ENCODE measurements at regions not wholly inside any gene's neighbourhood (a gene's known extent, or its start where the extent isn't known, plus 50 kb on each side); places are given as distances from the start of the nearest gene placed in this dataset.

DNA sequence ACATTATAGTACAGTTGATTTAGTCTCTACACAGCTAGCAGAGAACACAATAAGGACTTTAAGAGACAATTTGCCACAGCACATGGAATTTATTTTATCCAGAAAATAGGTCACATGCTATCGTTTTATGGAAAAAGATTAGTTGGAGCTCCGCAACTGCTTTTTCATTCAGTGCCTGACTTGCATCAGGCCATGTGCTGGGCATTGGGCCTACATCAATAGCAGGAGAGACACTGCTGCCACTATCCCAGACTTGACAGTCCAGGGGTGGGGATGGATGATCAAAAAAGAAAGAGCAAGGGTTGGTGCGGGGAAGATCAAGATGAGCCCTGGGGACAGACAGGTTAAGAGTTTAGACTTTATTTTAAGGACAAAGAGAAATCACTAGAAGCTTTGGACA is 75.2 kb upstream of the C3orf80 start:
- 86 to 97% methylated on average over 3 of the region's 3 CpGs for WGBS, 2 donors
- H3K27ac ChIP-seq = no peak overlapping the region
- no peak for TF ChIP-seq POLR2A (IDR thresholded peaks at IDR 0.05)
- no peak for TF ChIP-seq CTCF (IDR thresholded peaks at IDR 0.05)
- TF ChIP-seq POLR2AphosphoS5 (IDR thresholded peaks at IDR 0.05) = no peak
- TF ChIP-seq EP300 (IDR thresholded peaks at IDR 0.05) = no peak
- H3K4me1 ChIP-seq = no peaks in the 10 kb centered on the region
- DNase-seq (no peak), ATAC-seq (ENCODE audit: low FRiP score in 2 of 2) (no peak)
- H3K36me3 ChIP-seq = no peaks in the 10 kb centered on the region
- no peaks in the 10 kb centered on the region for H3K9me3 ChIP-seq
- H3K4me3 ChIP-seq = no peak overlapping the region
- H3K27me3 ChIP-seq = no peaks in the 10 kb centered on the region

GRCh38 chr3:160150525-160150924 is 74.7 kb upstream of the C3orf80 start:
- Histone ChIP-seq H3K4me3 (no peak overlapping the region), H3K9me3 (no peaks in the 10 kb centered on the region), H3K27me3 (no peaks in the 10 kb centered on the region), H3K36me3 (no peaks in the 10 kb centered on the region), H3K27ac (no peak overlapping the region), H3K4me1 (no peaks in the 10 kb centered on the region)
- WGBS, 2 donors = 92 to 95% methylated on average over 2 of the region's 2 CpGs
- no peak for TF ChIP-seq POLR2AphosphoS5 (IDR thresholded peaks at IDR 0.05)
- no peak for TF ChIP-seq EP300 (IDR thresholded peaks at IDR 0.05)
- no peak for TF ChIP-seq POLR2A (IDR thresholded peaks at IDR 0.05)
- TF ChIP-seq CTCF (IDR thresholded peaks at IDR 0.05) = no peak
- ATAC-seq (ENCODE audit: low FRiP score in 2 of 2) = peak in 1 of 2 donors; percentile 50
- DNase-seq = no peak

GRCh38 chr3:160152638-160153037 is 72.6 kb upstream of the C3orf80 start:
- DNase-seq (no peak), ATAC-seq (ENCODE audit: low FRiP score in 2 of 2) (no peak)
- no peaks in the 10 kb centered on the region for H3K9me3 ChIP-seq
- WGBS, 2 donors = 89 to 98% methylated on average over 6 of the region's 6 CpGs
- no peaks in the 10 kb centered on the region for H3K27me3 ChIP-seq
- no peak for TF ChIP-seq EP300 (IDR thresholded peaks at IDR 0.05)
- no peak for TF ChIP-seq CTCF (IDR thresholded peaks at IDR 0.05)
- no peak overlapping the region for H3K27ac ChIP-seq
- H3K4me1 ChIP-seq = no peaks in the 10 kb centered on the region
- H3K4me3 ChIP-seq = no peak overlapping the region
- no peaks in the 10 kb centered on the region for H3K36me3 ChIP-seq

- H3K4me1 ChIP-seq = no peaks in the 10 kb centered on the region
- WGBS, 2 donors = 88 to 93% methylated on average over 4 of the region's 4 CpGs
- no peak overlapping the region for H3K4me3 ChIP-seq
- DNase-seq = no peak
- no peaks in the 10 kb centered on the region for H3K36me3 ChIP-seq
- H3K27me3 ChIP-seq = no peaks in the 10 kb centered on the region
- TF ChIP-seq CTCF (IDR thresholded peaks at IDR 0.05) = no peak
- TF ChIP-seq EP300 (IDR thresholded peaks at IDR 0.05) = no peak
- no peak for TF ChIP-seq POLR2A (IDR thresholded peaks at IDR 0.05)
- TF ChIP-seq POLR2AphosphoS5 (IDR thresholded peaks at IDR 0.05) = no peak
- ATAC-seq (ENCODE audit: low FRiP score in 2 of 2) = no peak
- H3K27ac ChIP-seq = no peak overlapping the region
- no peaks in the 10 kb centered on the region for H3K9me3 ChIP-seq
Observed at GRCh38 chr3:160154033-160154432, 71.2 kb upstream of the C3orf80 start.

DNA sequence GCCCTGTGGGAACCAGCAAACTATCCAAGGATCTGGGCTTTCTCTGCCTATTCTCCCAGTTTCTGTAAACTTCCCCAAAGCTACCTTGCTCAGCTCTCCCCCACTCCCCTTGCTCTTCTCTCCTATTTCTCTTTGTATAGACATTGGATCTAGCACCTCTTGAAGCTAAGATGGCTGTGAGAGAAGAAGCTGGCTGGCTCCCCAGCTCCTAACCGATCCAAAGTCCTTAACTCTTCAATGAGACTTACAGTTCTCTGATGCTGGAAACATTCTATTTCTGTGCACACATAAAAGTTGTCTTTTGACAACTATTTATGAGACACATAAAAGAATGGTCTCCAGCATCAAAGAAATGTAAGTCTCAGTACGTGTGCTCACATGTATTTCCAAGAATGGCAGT is 70.6 kb upstream of the C3orf80 start:
- H3K27me3 ChIP-seq = no peaks in the 10 kb centered on the region
- H3K4me1 ChIP-seq = no peaks in the 10 kb centered on the region
- 65 to 72% methylated on average over 2 of the region's 2 CpGs for WGBS, 2 donors
- no peak overlapping the region for H3K27ac ChIP-seq
- ATAC-seq (ENCODE audit: low FRiP score in 2 of 2) (no peak), DNase-seq (no peak)
- no peak overlapping the region for H3K4me3 ChIP-seq
- TF ChIP-seq POLR2A (IDR thresholded peaks at IDR 0.05) (no peak), EP300 (IDR thresholded peaks at IDR 0.05) (no peak), CTCF (IDR thresholded peaks at IDR 0.05) (no peak)
- H3K36me3 ChIP-seq = no peaks in the 10 kb centered on the region
- H3K9me3 ChIP-seq = no peaks in the 10 kb centered on the region
